GM21529 (cell line): ENCODE measurements at regions not wholly inside any gene's neighbourhood (a gene's known extent, or its start where the extent isn't known, plus 50 kb on each side); places are given as distances from the start of the nearest gene placed in this dataset.
"Not testable (repeated sequence)": the region's sequence is repeated elsewhere in the genome, so short reads cannot be mapped to it uniquely, and the experiment has no call there.

Experiments
- ATAC-seq: cut with Tn5 transposase; IDR thresholded peaks from one replicate; pipeline ENCODE4 v1.9.1; 2021; ENCODE audit not compliant: unreplicated experiment

GRCh38 chrX:111041018-111041462 is 55.0 kb upstream of the PAK3 start:
- no peak for ATAC-seq

DNA sequence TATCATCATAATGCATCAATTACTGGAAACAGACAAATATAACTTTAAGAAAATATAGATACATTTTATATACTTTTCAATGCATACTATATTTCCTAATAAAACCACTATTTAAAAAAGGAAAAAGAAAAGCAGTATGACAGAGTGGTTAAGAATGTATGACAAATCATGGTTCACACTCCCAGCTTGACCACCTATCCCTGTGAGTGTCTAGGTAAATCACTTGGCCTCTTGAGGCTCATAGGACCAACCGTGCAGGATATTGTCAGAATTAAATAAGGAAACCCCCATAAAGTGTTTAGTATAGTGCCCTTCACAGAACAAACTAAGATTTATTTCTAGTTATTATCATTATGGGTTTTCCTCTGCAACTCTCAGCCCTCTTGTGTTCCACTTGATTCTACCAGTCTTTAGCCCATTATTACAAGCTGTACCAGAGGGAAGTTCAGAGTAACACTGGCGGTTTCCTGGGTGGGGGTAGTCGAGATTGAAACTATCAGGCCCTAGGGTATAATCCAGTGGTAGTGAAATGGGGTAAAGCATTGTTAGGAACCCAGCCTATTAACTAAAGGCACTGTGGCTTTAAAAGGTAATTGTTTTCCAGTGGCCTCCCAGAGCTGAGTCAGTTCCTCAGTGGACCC is 55.5 kb upstream of the PAK3 start:
- no peak for ATAC-seq

DNA sequence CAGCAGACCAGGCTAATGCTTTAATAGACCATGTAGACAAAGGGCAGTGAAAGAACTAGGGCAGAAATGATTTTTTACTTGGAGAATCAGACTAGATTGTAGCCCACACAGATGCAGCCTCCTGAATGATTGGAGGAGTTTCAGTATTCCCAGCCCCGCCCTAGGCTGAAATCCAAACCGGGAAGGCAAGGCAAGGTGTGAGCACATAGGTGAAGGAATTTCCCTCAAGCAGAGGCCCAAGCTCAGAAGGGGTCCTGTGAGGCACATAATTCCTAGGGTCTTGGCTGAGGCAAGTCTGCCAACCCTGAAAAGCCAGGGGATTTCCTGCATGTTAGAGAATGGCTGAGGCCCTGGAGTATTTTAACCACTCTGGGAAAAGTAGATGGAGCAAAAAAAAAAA is 56.4 kb upstream of the PAK3 start:
- ATAC-seq, result no peak

DNA sequence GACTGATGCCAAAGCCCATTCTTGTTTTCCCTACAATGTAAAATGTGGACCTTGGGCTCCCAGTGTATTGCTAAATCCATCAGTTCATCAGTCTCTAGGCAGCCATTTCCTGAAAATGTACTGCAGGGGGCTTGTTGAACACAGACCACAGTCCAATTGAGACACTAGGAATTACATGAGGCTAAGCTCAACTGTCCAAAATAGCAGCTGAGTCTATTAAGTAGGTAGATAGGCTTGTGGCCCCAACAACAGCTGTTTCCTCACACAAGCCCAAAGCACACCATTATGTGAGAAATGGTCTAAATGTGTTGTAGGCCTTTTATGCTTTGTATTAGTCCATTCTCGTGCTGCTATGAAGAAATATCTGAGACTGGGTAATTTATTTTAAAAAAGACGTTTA is 60.0 kb upstream of the PAK3 start:
- ATAC-seq, result no peak

DNA sequence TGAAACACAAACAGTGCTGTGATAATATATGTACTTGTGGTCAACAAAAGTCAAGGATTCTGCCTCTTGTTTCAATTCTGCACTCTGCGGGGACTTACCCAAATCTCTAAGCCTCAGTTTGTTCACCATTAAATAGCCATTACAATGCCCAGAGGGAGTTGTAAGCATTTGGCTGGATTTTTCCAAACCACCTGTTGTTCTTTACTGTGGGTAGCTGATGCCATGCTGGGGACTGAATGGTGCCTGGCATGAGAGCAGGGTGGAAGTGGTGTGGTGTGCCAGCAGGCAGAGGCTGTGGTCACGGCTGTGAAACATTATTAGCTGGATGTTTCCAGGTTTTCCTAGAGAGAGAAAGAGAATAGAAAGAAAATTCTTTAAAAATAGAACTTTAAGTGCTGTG is 60.7 kb upstream of the PAK3 start:
- no peak for ATAC-seq

GRCh38 chrX:111022998-111023397 is 73.0 kb upstream of the PAK3 start:
- not testable (repeated sequence) for ATAC-seq

GRCh38 chrX:111020283-111020682 is 75.7 kb upstream of the PAK3 start:
- ATAC-seq, result no peak

DNA sequence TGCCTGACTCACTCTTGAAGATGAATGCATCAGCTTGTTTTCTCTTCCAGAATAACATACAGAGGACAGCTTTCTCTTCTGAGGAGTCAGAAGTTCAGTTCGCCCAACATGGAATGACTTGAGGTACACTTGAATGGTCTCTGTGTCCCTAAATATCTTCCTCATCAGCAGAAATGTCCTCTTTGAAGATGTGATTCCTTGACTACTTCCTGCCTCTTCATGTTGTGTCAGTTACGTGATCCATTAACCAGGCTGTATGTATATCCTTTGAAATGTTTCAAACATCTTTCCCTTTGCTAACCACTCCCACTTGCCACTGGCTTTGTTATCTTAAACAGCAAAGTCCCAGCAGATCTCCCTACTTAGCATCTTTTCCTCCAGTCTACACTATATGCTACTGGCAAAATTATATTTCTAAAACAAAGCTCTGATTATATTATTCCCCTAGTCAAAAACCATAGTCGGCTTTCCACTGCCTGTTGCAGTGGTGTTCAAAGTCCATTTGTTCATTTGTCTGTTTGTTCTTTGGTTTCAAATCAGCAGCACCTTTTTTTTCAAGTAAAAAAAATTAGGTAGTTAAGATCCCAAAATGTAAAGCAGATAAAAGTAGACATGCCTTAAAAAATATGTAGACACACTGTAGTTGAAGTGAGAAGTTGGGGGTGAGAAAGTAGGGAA is 82.1 kb upstream of the PAK3 start:
- ATAC-seq, result no peak

DNA sequence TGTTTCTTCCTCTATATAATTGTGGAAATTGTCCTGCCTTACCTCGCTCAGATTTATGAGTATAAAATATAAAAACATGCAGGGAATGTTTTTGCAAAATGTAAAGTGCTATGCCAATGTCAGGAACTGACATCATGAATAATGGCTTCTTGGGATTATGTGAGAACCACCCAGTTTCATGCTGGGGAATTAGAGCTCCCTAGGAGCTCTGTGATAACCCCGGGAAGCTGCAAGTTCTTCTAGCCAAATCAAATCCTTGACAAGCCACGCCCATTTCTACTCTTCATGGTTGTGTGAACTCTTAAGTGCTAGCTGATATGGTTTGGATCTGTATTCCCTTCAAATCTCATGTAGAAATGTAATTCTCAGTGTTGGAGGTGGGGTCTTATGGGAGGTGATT is 85.9 kb upstream of the PAK3 start:
- ATAC-seq, result no peak

- no peak for ATAC-seq
These were observed 86.7 kb upstream of the PAK3 start for GRCh38 chrX:111009256-111009655.

GRCh38 chrX:111008126-111008525 is 87.9 kb upstream of the PAK3 start:
- ATAC-seq, result no peak

DNA sequence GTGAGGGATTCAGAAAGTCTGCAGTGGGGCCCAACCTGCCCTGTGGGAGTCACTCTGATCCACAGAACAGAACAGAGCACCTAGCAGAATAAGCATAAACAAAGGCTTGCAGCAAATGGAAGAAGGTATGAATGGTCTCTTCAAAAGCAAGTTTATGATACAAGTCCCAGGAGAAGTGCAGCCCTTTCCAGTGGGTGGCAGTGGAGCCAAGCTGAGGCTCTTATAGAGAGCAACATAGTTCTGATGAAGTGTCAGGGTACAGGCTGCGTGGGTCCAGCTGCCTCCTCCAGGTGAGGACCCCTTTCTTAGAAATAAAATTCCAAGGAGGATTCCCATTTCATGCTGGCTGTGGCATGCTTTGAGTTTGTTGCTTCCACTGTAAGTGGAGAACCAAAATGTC is 88.8 kb upstream of the PAK3 start:
- ATAC-seq, result no peak

DNA sequence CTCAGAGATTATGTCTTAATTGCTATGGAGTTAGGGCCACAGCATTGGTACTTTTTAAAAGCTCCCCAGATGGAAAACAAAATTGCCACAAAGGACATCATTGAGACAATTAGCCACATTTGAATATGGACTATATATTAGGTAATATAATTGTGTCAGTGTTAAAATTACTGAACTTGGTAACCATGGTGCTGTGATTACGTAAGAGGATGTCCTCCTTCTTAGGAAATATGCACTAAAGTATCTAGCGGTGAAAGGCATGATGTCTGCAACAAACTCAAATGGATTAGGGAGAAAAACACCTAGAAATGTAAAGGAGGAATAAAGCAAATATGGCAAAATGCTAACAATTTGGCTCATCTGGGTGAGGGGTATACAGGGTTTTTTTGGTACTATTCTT is 89.9 kb upstream of the PAK3 start:
- ATAC-seq, result no peak

DNA sequence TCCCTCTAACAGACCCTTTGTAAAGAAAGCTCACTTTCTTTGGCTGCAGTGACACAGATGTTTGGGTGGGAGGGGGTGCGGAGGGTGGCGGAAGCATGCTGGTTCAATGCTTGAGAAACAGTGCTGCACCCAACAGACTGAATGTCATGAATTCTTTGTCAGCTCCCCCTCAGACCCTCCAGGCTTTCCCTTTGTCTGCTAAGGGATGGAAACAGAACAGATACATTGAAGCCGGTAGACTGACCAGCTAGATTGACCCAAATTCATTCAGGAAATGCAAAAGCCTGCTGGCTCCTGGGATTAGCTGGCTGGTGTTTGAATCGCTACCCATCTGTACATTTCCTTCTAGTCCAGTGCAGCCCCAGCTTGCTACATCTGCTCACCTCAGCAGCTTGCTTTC is 90.8 kb upstream of the PAK3 start:
- ATAC-seq, result no peak

DNA sequence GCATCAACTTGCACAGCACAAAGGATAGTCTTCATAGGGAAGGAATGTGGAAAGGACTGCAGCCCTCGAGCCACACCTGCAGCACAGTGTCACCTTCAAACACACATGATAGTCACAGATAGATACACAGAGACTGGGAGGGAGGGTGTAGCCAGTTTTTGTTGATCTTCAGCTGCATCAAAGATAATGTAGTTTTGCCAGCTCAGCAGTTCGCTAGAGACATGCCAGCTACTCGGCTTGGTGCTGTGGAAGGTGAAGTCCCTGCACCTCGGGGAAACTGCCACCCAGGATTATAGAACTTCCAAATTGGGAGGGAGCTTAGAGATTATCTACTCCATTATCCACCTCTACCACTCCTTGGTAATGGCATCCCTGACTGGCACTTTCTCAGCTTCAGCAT is 92.9 kb upstream of the PAK3 start:
- no peak for ATAC-seq

DNA sequence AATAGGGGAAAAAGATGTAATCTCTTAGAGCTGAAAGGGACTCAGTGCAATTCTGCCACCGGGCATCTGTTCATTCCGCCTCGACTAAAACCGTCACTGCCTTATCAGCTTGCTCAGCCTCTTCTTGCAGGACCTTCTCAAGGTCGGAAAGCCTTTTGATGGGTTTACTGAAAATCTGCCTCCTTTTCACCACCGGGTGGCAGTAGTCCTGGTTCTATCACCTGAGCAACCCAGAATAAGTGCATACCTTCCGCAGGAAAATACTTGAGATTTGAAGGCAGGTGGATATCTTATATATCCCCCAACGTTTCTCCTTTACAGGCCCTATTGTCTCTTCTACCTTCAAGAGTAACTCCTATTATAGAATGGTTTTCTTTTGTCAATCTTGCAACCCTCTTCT is 103.4 kb upstream of the PAK3 start:
- peak; percentile 59 for ATAC-seq

DNA sequence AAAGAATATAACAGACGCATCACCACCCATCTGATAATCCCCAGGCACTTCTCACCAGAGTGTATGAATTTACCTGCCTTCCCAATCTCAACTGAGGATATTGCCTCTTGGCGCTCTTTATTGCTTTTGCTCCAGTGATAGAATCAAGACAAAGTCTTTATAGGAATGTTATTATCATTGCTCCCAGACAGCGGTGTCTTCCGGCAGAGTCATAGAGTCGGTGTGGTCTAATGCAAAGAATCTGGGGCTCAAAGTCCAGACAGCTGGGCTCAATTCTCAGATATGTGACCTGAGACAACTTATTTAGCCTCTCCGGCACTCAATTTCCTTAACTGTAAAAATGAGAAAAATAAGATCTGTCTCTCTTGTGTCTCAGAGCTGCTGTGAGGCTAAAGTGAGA is 106.1 kb upstream of the PAK3 start:
- ATAC-seq, result no peak

DNA sequence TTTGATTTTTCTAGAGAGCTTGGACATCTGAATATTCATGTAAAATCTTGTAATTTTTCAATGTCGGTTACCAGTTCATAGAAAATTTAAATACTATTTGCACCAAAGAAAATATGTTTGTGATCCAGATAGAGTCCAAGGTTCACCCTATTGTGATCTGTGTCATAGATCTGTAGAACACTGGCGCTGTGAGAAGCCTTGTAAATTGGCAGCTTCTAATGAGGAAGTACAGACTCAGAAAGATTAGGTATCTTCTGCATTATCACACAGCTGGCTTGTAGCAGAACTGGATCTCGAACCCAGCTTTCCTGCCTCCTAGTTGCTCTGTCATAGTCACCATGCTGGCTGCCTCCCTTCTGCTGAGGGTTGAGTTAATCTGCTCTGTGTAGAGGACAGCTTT is 106.5 kb upstream of the PAK3 start:
- no peak for ATAC-seq

- no peak for ATAC-seq
These were observed 108.7 kb upstream of the PAK3 start for GRCh38 chrX:110987292-110987691.

GRCh38 chrX:110985470-110985869 is 110.5 kb upstream of the PAK3 start:
- no peak for ATAC-seq

- ATAC-seq, result no peak
These were observed 113.0 kb upstream of the PAK3 start for GRCh38 chrX:110983024-110983423.

GRCh38 chrX:110966839-110967238 is 129.2 kb upstream of the PAK3 start:
- no peak for ATAC-seq

DNA sequence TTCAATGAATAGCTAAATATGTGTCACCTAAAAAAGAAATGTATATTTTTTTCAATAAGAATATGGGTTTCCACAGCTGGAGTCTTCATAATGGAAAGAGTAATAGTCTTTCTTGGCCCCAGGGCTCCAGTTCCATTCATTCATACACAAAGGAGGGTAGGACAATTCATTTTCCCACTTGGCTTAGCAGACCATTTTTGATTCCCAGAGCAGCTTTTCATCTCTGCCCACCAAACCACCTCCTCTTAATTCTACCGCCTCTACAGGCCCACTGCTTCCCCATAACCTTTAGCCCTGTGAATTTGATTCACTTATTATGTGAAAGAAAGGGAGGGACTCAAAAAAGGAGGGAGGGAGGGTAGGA is 129.9 kb upstream of the PAK3 start:
- no peak for ATAC-seq
